K562 (cell line): ENCODE measurements at regions not wholly inside any gene's neighbourhood (a gene's known extent, or its start where the extent isn't known, plus 50 kb on each side); places are given as distances from the start of the nearest gene placed in this dataset.

Experiments
- ATAC-seq: fragments of 200-7000 bp; cut with Tn5 transposase; 3 replicates; pipeline ENCODE4 v1.9.1; 2020; ENCODE audit warnings: moderate library complexity
- BruUV-seq: library from RNA; stranded (reverse); fragments of 400-500 nt; replicated peaks from 2 replicates; lab custom pipeline; 2021; lab: Mats Ljungman, UMichigan
- CTCF ChIA-PET: fragments of 300-600 bp; formaldehyde crosslinking; extraction: SDS; loops from one replicate; lab custom pipeline; 2021; ENCODE audit warnings: low intra/inter-chr PET ratio; lab: Yijun Ruan, JAX
- POLR2A ChIA-PET: fragments of 300-600, 350-650 bp; sonication (Branson Sonifier 250); formaldehyde crosslinking; extraction: SDS; loops from one replicate; lab custom pipeline; 2021; ENCODE audit warnings: antibody characterized with exemption, inconsistent platforms; lab: Yijun Ruan, JAX
- DNase-seq, 4 experiments: peaks; one replicate each; pipeline versions ENCODE4 v3.0.0 to v3.0.0-alpha.2; 2011 to 2018; ENCODE audit warnings: low spot score in 3 of 4, mixed read lengths in 3 of 4; ENCODE audit errors: extremely low read depth in 1 of 4
- FAIRE-seq: peaks from 2 replicates; lab custom pipeline; 2011; peaks lifted over from hg19 to GRCh38; lab: Jason Lieb, UNC
- H2AFZ ChIP-seq: 2 replicates; pipeline ENCODE4 v1.6.0; 2011; ENCODE audit warnings: low read depth, low read length, control low read depth, inconsistent platforms
- H3K27ac ChIP-seq: fragments of 200-600 bp; 3 replicates; pipeline ENCODE4 v1.8.0; 2011; ENCODE audit warnings: low read depth, mild to moderate bottlenecking, control low read depth, inconsistent platforms, low read length, moderate library complexity, mixed read lengths; ENCODE audit errors: extremely low read depth
- H3K27me3 ChIP-seq, 2 experiments: fragments of 300-600 bp in 1 of 2; 2 replicates in 1 of 2; 3 replicates in 1 of 2; pipeline versions ENCODE4 v1.6.0 to v1.8.0; 2011; ENCODE audit warnings: inconsistent platforms in 2 of 2, low read length in 2 of 2, mild to moderate bottlenecking in 1 of 2, mixed read lengths in 1 of 2, moderate library complexity in 1 of 2; ENCODE audit not compliant: control insufficient read depth in 2 of 2, insufficient read depth in 2 of 2
- H3K36me3 ChIP-seq: fragments of 300-600 bp; 3 replicates; pipeline ENCODE4 v1.8.0; 2011; ENCODE audit warnings: mild to moderate bottlenecking, low read length, inconsistent platforms; ENCODE audit not compliant: control insufficient read depth, insufficient read depth
- H3K4me1 ChIP-seq, 2 experiments: fragments of 200-600 bp in 1 of 2; replicated peaks in 1 of 2; 2 replicates in 1 of 2; 3 replicates in 1 of 2; pipeline versions ENCODE4 v1.5.1 to v1.8.0; 2011; ENCODE audit warnings: inconsistent platforms in 2 of 2, low read length in 2 of 2, mild to moderate bottlenecking in 1 of 2, mixed read lengths in 1 of 2, moderate library complexity in 1 of 2; ENCODE audit not compliant: control insufficient read depth in 2 of 2, insufficient read depth in 2 of 2
- H3K4me2 ChIP-seq: 2 replicates; pipeline ENCODE4 v1.6.1; 2011; ENCODE audit warnings: low read length, control low read depth, inconsistent platforms, mixed read lengths; ENCODE audit not compliant: insufficient read depth
- H3K4me3 ChIP-seq: fragments of 200-600 bp; sonication (generic), shearing (Covaris generic); 2 replicates; pipeline ENCODE4 v1.5.1; 2016; ENCODE audit warnings: control low read depth, inconsistent platforms
- H3K79me2 ChIP-seq: fragments of 200-600 bp; 3 replicates; pipeline ENCODE4 v1.8.0; 2011; ENCODE audit warnings: low read length, inconsistent platforms; ENCODE audit not compliant: control insufficient read depth, insufficient read depth
- H3K9ac ChIP-seq, 2 experiments: 2 replicates each; pipeline versions ENCODE4 v1.6.0 to v1.6.1; 2011; ENCODE audit warnings: low read depth in 2 of 2, low read length in 2 of 2, control low read depth in 1 of 2, inconsistent platforms in 1 of 2, mild to moderate bottlenecking in 1 of 2, mixed read lengths in 1 of 2; ENCODE audit not compliant: insufficient read depth in 1 of 2
- H3K9me1 ChIP-seq: one replicate; pipeline ENCODE4 v1.6.0; 2011; ENCODE audit warnings: inconsistent platforms, mild to moderate bottlenecking, low read length, moderate library complexity; ENCODE audit not compliant: control insufficient read depth, insufficient read depth
- H3K9me3 ChIP-seq: replicated peaks from 2 replicates; pipeline ENCODE4 v1.5.1; 2011; ENCODE audit warnings: low read depth, low read length, inconsistent platforms; ENCODE audit not compliant: control insufficient read depth, insufficient read depth
- H4K20me1 ChIP-seq: replicated peaks from 2 replicates; pipeline ENCODE4 v1.6.1; 2011; ENCODE audit warnings: low read length, inconsistent platforms, mixed read lengths; ENCODE audit not compliant: control insufficient read depth, insufficient read depth
- ATF6 ChIP-seq: sonication (generic); formaldehyde crosslinking; IDR thresholded peaks from 2 replicates; pipeline ENCODE4 v1.4.0; 2020; ENCODE audit warnings: mild to moderate bottlenecking, missing genetic modification reagents
- NCOA1 ChIP-seq: fragments of 450-650 bp; IDR thresholded peaks from 2 replicates; pipeline ENCODE4 v1.6.1; 2016; ENCODE audit warnings: low read depth
- RBM17 ChIP-seq: fragments of 200-400 bp; formaldehyde crosslinking; IDR thresholded peaks from 2 replicates; pipeline ENCODE4 v1.6.1; 2017; ENCODE audit warnings: low read depth, mild to moderate bottlenecking, low read length, borderline replicate concordance
- RHOXF2B ChIP-seq: fragments of 250-450 bp; sonication (Bioruptor Pico); conservative IDR thresholded peaks from 2 replicates; pipeline ENCODE4 v1.5.1; 2021
- WGBS: fragments of 100-300 bp; shearing (Covaris generic); methylation state at CpG from one replicate; pipeline ENCODE4 v1.1.6; 2016; ENCODE audit warnings: low coverage, mixed read lengths; ENCODE audit not compliant: insufficient coverage; ENCODE audit errors: missing lambda C conversion rate; 5-methylcytosine and 5-hydroxymethylcytosine counted together
- in situ Hi-C: fragments of 300-500 bp; cut with MboI; formaldehyde crosslinking; loops from 4 replicates; pipeline ENCODE4 v1.15.0; 2018; ENCODE audit warnings: inconsistent platforms, mixed read lengths
- intact Hi-C: fragments of 100-400 bp; cut with micrococcal nuclease; formaldehyde crosslinking; loops from 2 replicates; pipeline ENCODE4 v1.14.2; 2022

GRCh38 chr12:87518036-87518435, 511.2 kb downstream of the C12orf50 start (continued):
- TF ChIP-seq ATF6 = no peak
- TF ChIP-seq, all 486 proteins: peak for 0

- H3K36me3 ChIP-seq = no peaks in the 10 kb centered on the region
- H2AFZ ChIP-seq = no peak overlapping the region
- H3K9me1 ChIP-seq = no peaks in the 10 kb centered on the region
- H3K79me2 ChIP-seq = no peaks in the 10 kb centered on the region
- in situ Hi-C loops = no loop called here
- no peaks in the 10 kb centered on the region for H4K20me1 ChIP-seq
- H3K27me3 ChIP-seq = no peaks in the 10 kb centered on the region
- CTCF ChIA-PET = no interaction called here
- H3K9ac ChIP-seq = no peak overlapping the region
- TF ChIP-seq RBM17 (no peak), RHOXF2B (no peak), NCOA1 (no peak)
- FAIRE-seq = no peak
- intact Hi-C loops = no loop called here
- ATAC-seq = no peak
- POLR2A ChIA-PET = no interaction called here
- no peak for DNase-seq
- H3K4me1 ChIP-seq = no peaks in the 10 kb centered on the region
- no TSS peak for BruUV-seq
- 0 out of 2 replicates have a peak, but pooled peaks cover 3% of the 10 kb centered on the region for H3K9me3 ChIP-seq
- no peak overlapping the region for H3K4me3 ChIP-seq
- H3K4me2 ChIP-seq = no peak overlapping the region
- 0% methylated on average over 2 of the region's 2 CpGs for WGBS
- H3K27ac ChIP-seq = no peak overlapping the region
Measured at GRCh38 chr12:87513536-87514280, 515.5 kb downstream of the C12orf50 start.
